ENCODE measurements at regions not wholly inside any gene's neighbourhood (a gene's known extent, or its start where the extent isn't known, plus 50 kb on each side); places are given as distances from the start of the nearest gene placed in this dataset.

- TF ChIP-seq CTCF (IDR thresholded peaks at IDR 0.05; ENCODE audit: low read depth, low read length) = no peak
- no peak for TF ChIP-seq MYC (IDR thresholded peaks at IDR 0.05; ENCODE audit: low read depth, low read length)
- TF ChIP-seq POLR2A (IDR thresholded peaks at IDR 0.05; ENCODE audit: extremely low read depth, insufficient read length) = no peak
- no peak for TF ChIP-seq MAX (IDR thresholded peaks at IDR 0.05; ENCODE audit: low read depth, low read length)
Observed at GRCh38 chr21:35506352-35506751, 457.2 kb upstream of the RUNX1 start.
